Fibroblast of pulmonary artery (primary cell): ENCODE measurements at regions not wholly inside any gene's neighbourhood (a gene's known extent, or its start where the extent isn't known, plus 50 kb on each side); places are given as distances from the start of the nearest gene placed in this dataset.

Experiments
- DNase-seq: peaks from one replicate; pipeline ENCODE4 v3.0.0-alpha.2; 2010; ENCODE audit warnings: low read depth
- H3K4me3 ChIP-seq: replicated peaks from 2 replicates; pipeline ENCODE4 v1.5.1; 2011; ENCODE audit warnings: low read depth, mild to moderate bottlenecking, control low read depth, low read length, moderate library complexity
- CTCF ChIP-seq: IDR thresholded peaks from 2 replicates; pipeline ENCODE4 v1.5.1; 2011; ENCODE audit warnings: mild to moderate bottlenecking, control low read depth, low read length, inconsistent platforms; ENCODE audit errors: missing control alignments

- no peak overlapping the region for H3K4me3 ChIP-seq
- no peak for TF ChIP-seq CTCF
- no peak for DNase-seq
These were observed 188.9 kb downstream of the SH3BP4 start for GRCh38 chr2:235140801-235141081.

GRCh38 chr2:235141411-235142128 is 189.8 kb downstream of the SH3BP4 start:
- DNase-seq = no peak
- H3K4me3 ChIP-seq = no peak overlapping the region
- TF ChIP-seq CTCF = no peak

- no peak for DNase-seq
- H3K4me3 ChIP-seq = no peak overlapping the region
- no peak for TF ChIP-seq CTCF
These were observed 190.8 kb downstream of the SH3BP4 start for GRCh38 chr2:235142601-235143000.

- no peak for DNase-seq
- H3K4me3 ChIP-seq = no peak overlapping the region
- TF ChIP-seq CTCF = no peak
These were observed 192.0 kb downstream of the SH3BP4 start for GRCh38 chr2:235143789-235144188.

- no peak for TF ChIP-seq CTCF
- no peak for DNase-seq
- H3K4me3 ChIP-seq = no peak overlapping the region
These were observed 192.5 kb downstream of the SH3BP4 start for GRCh38 chr2:235144291-235144690.

- DNase-seq = no peak
- no peak for TF ChIP-seq CTCF
- H3K4me3 ChIP-seq = no peak overlapping the region
These were observed 194.4 kb downstream of the SH3BP4 start for GRCh38 chr2:235146206-235146605.

- DNase-seq = no peak
- H3K4me3 ChIP-seq = no peak overlapping the region
- no peak for TF ChIP-seq CTCF
These were observed 195.2 kb downstream of the SH3BP4 start for GRCh38 chr2:235146871-235147565.
